ENCODE measurements at regions not wholly inside any gene's neighbourhood (a gene's known extent, or its start where the extent isn't known, plus 50 kb on each side); places are given as distances from the start of the nearest gene placed in this dataset.

- no peak overlapping the region for H3K27ac Mint-ChIP-seq
- peaks cover 6 to 7% of the 10 kb centered on the region in 2 donors for H3K27me3 Mint-ChIP-seq
- Histone ChIP-seq H3K4me1 (ENCODE audit: insufficient read depth, low read length) (no peaks in the 10 kb centered on the region), H3K9me3 (ENCODE audit: control insufficient read depth in 1 of 2, low read length in 2 of 2) (no peaks in the 10 kb centered on the region), H3K4me3 (ENCODE audit: low read length in 2 of 2) (no peak overlapping the region), H3K27me3 (ENCODE audit: insufficient read depth, low read length) (no peaks in the 10 kb centered on the region), H3K27ac (ENCODE audit: low read depth, low read length) (no peak overlapping the region), H3K36me3 (ENCODE audit: insufficient read depth, low read length) (no peaks in the 10 kb centered on the region)
- ChIA-PET CTCF (ENCODE audit: partially characterized antibody) (interaction anchor here (1.3 kb wide), 1 partner anchor 9 kb away, joined by 4 read pairs; no protein-coding TSS in a partner anchor), POLR2A (ENCODE audit: partially characterized antibody) (no interaction called here)
- DNase-seq = no peak
- H3K36me3 Mint-ChIP-seq = no peaks in the 10 kb centered on the region
- H3K4me3 Mint-ChIP-seq = no peak overlapping the region
- intact Hi-C loops (cut with micrococcal nuclease) = no loop called here
- no peaks in the 10 kb centered on the region for H3K4me1 Mint-ChIP-seq
- peaks cover 0 to 2% (median 0%) of the 10 kb centered on the region in 8 donors for H3K9me3 Mint-ChIP-seq
Measured at GRCh38 chr5:77948476-77948875, 172.3 kb upstream of the TBCA start.

GRCh38 chr5:77947041-77947428, 170.9 kb upstream of the TBCA start:
- ChIA-PET CTCF (ENCODE audit: partially characterized antibody) (no interaction called here), POLR2A (ENCODE audit: partially characterized antibody) (no interaction called here)
- Mint-ChIP-seq H3K4me3 (no peak overlapping the region), H3K27ac (no peak overlapping the region), H3K27me3 (peaks cover 6 to 8% of the 10 kb centered on the region in 2 donors), H3K4me1 (no peaks in the 10 kb centered on the region), H3K9me3 (peaks cover 0 to 2% (median 0%) of the 10 kb centered on the region in 8 donors), H3K36me3 (peaks cover 0 to 2% of the 10 kb centered on the region in 2 donors)
- intact Hi-C loops (cut with micrococcal nuclease) = no loop called here
- no peak for DNase-seq
- H3K27me3 ChIP-seq (ENCODE audit: insufficient read depth, low read length) = no peaks in the 10 kb centered on the region
- no peak overlapping the region for H3K27ac ChIP-seq (ENCODE audit: low read depth, low read length)
- no peaks in the 10 kb centered on the region for H3K9me3 ChIP-seq (ENCODE audit: control insufficient read depth in 1 of 2, low read length in 2 of 2)
- no peak overlapping the region for H3K4me3 ChIP-seq (ENCODE audit: low read length in 2 of 2)
- H3K36me3 ChIP-seq (ENCODE audit: insufficient read depth, low read length) = no peaks in the 10 kb centered on the region
- no peaks in the 10 kb centered on the region for H3K4me1 ChIP-seq (ENCODE audit: insufficient read depth, low read length)

GRCh38 chr5:77946381-77947040, 170.4 kb upstream of the TBCA start:
- H3K27me3 Mint-ChIP-seq = peaks cover 8 to 9% of the 10 kb centered on the region in 2 donors
- no peak for DNase-seq
- peaks cover 0 to 2% (median 0%) of the 10 kb centered on the region in 8 donors for H3K9me3 Mint-ChIP-seq
- no peaks in the 10 kb centered on the region for H3K27me3 ChIP-seq (ENCODE audit: insufficient read depth, low read length)
- H3K36me3 Mint-ChIP-seq = peaks cover 0 to 3% of the 10 kb centered on the region in 2 donors
- H3K4me3 ChIP-seq (ENCODE audit: low read length in 2 of 2) = no peak overlapping the region
- H3K4me1 ChIP-seq (ENCODE audit: insufficient read depth, low read length) = no peaks in the 10 kb centered on the region
- H3K36me3 ChIP-seq (ENCODE audit: insufficient read depth, low read length) = no peaks in the 10 kb centered on the region
- no peaks in the 10 kb centered on the region for H3K4me1 Mint-ChIP-seq
- POLR2A ChIA-PET (ENCODE audit: partially characterized antibody) = no interaction called here
- CTCF ChIA-PET (ENCODE audit: partially characterized antibody) = no interaction called here
- intact Hi-C loops (cut with micrococcal nuclease) = no loop called here
- no peaks in the 10 kb centered on the region for H3K9me3 ChIP-seq (ENCODE audit: control insufficient read depth in 1 of 2, low read length in 2 of 2)
- H3K27ac ChIP-seq (ENCODE audit: low read depth, low read length) = no peak overlapping the region
- no peak overlapping the region for H3K27ac Mint-ChIP-seq
- H3K4me3 Mint-ChIP-seq = no peak overlapping the region

GRCh38 chr5:77945874-77946273, 169.7 kb upstream of the TBCA start:
- Mint-ChIP-seq H3K27ac (no peak overlapping the region), H3K4me1 (no peaks in the 10 kb centered on the region), H3K36me3 (peaks cover 0 to 3% of the 10 kb centered on the region in 2 donors), H3K27me3 (peaks cover 7 to 11% of the 10 kb centered on the region in 2 donors), H3K4me3 (no peak overlapping the region), H3K9me3 (peaks cover 0 to 4% (median 0%) of the 10 kb centered on the region in 8 donors)
- no peak overlapping the region for H3K4me3 ChIP-seq (ENCODE audit: low read length in 2 of 2)
- DNase-seq = no peak
- H3K9me3 ChIP-seq (ENCODE audit: control insufficient read depth in 1 of 2, low read length in 2 of 2) = no peaks in the 10 kb centered on the region
- no peak overlapping the region for H3K27ac ChIP-seq (ENCODE audit: low read depth, low read length)
- no peaks in the 10 kb centered on the region for H3K27me3 ChIP-seq (ENCODE audit: insufficient read depth, low read length)
- intact Hi-C loops (cut with micrococcal nuclease) = no loop called here
- no peaks in the 10 kb centered on the region for H3K36me3 ChIP-seq (ENCODE audit: insufficient read depth, low read length)
- POLR2A ChIA-PET (ENCODE audit: partially characterized antibody) = no interaction called here
- no peaks in the 10 kb centered on the region for H3K4me1 ChIP-seq (ENCODE audit: insufficient read depth, low read length)
- CTCF ChIA-PET (ENCODE audit: partially characterized antibody) = no interaction called here

GRCh38 chr5:77944757-77945340, 168.7 kb upstream of the TBCA start:
- H3K27ac Mint-ChIP-seq = no peak overlapping the region
- intact Hi-C loops (cut with micrococcal nuclease) = no loop called here

GRCh38 chr5:77943851-77944250, 167.7 kb upstream of the TBCA start:
- Mint-ChIP-seq H3K9me3 (peaks cover 0 to 10% (median 0%) of the 10 kb centered on the region in 8 donors), H3K27ac (no peak overlapping the region), H3K4me1 (no peaks in the 10 kb centered on the region), H3K36me3 (peaks cover 0 to 3% of the 10 kb centered on the region in 2 donors), H3K4me3 (no peak overlapping the region), H3K27me3 (peaks cover 11 to 14% of the 10 kb centered on the region in 2 donors)
- ChIA-PET POLR2A (ENCODE audit: partially characterized antibody) (no interaction called here), CTCF (ENCODE audit: partially characterized antibody) (no interaction called here)
- H3K9me3 ChIP-seq (ENCODE audit: control insufficient read depth in 1 of 2, low read length in 2 of 2) = no peaks in the 10 kb centered on the region
- no peak overlapping the region for H3K4me3 ChIP-seq (ENCODE audit: low read length in 2 of 2)
- intact Hi-C loops (cut with micrococcal nuclease) = no loop called here
- no peaks in the 10 kb centered on the region for H3K4me1 ChIP-seq (ENCODE audit: insufficient read depth, low read length)
- H3K27ac ChIP-seq (ENCODE audit: low read depth, low read length) = no peak overlapping the region
- no peak for DNase-seq
- no peaks in the 10 kb centered on the region for H3K27me3 ChIP-seq (ENCODE audit: insufficient read depth, low read length)
- H3K36me3 ChIP-seq (ENCODE audit: insufficient read depth, low read length) = no peaks in the 10 kb centered on the region

More at GRCh38 chr5:77944757-77945340, 168.7 kb upstream of the TBCA start:
- H3K36me3 Mint-ChIP-seq = peaks cover 0 to 3% of the 10 kb centered on the region in 2 donors
- DNase-seq = no peak
- H3K4me3 Mint-ChIP-seq = no peak overlapping the region
- H3K9me3 Mint-ChIP-seq = peaks cover 0 to 10% (median 0%) of the 10 kb centered on the region in 8 donors
- Histone ChIP-seq H3K9me3 (ENCODE audit: control insufficient read depth in 1 of 2, low read length in 2 of 2) (no peaks in the 10 kb centered on the region), H3K27me3 (ENCODE audit: insufficient read depth, low read length) (no peaks in the 10 kb centered on the region), H3K4me1 (ENCODE audit: insufficient read depth, low read length) (no peaks in the 10 kb centered on the region), H3K36me3 (ENCODE audit: insufficient read depth, low read length) (no peaks in the 10 kb centered on the region), H3K4me3 (ENCODE audit: low read length in 2 of 2) (no peak overlapping the region), H3K27ac (ENCODE audit: low read depth, low read length) (no peak overlapping the region)
- H3K4me1 Mint-ChIP-seq = no peaks in the 10 kb centered on the region
- CTCF ChIA-PET (ENCODE audit: partially characterized antibody) = no interaction called here
- H3K27me3 Mint-ChIP-seq = peaks cover 11 to 15% of the 10 kb centered on the region in 2 donors
- POLR2A ChIA-PET (ENCODE audit: partially characterized antibody) = no interaction called here

- CTCF ChIA-PET (ENCODE audit: partially characterized antibody) = no interaction called here
- POLR2A ChIA-PET (ENCODE audit: partially characterized antibody) = no interaction called here
- intact Hi-C loops (cut with micrococcal nuclease) = no loop called here
- Mint-ChIP-seq H3K36me3 (peaks cover 0 to 3% of the 10 kb centered on the region in 2 donors), H3K27ac (no peak overlapping the region), H3K4me3 (no peak overlapping the region), H3K9me3 (peaks cover 0 to 10% (median 0%) of the 10 kb centered on the region in 8 donors), H3K4me1 (peaks cover 0 to under 1% (median 0%) of the 10 kb centered on the region in 4 donors), H3K27me3 (peaks cover 11 to 14% of the 10 kb centered on the region in 2 donors)
- Histone ChIP-seq H3K9me3 (ENCODE audit: control insufficient read depth in 1 of 2, low read length in 2 of 2) (no peaks in the 10 kb centered on the region), H3K27me3 (ENCODE audit: insufficient read depth, low read length) (no peaks in the 10 kb centered on the region), H3K4me3 (ENCODE audit: low read length in 2 of 2) (no peak overlapping the region), H3K27ac (ENCODE audit: low read depth, low read length) (no peak overlapping the region), H3K36me3 (ENCODE audit: insufficient read depth, low read length) (no peaks in the 10 kb centered on the region), H3K4me1 (ENCODE audit: insufficient read depth, low read length) (no peaks in the 10 kb centered on the region)
- DNase-seq = no peak
Measured at GRCh38 chr5:77942578-77943239, 166.6 kb upstream of the TBCA start.
